Activated CD4-positive, alpha-beta memory T cell treated with anti-CD3 and anti-CD28 coated beads for 36 hours (primary cell): ENCODE measurements at regions not wholly inside any gene's neighbourhood (a gene's known extent, or its start where the extent isn't known, plus 50 kb on each side); places are given as distances from the start of the nearest gene placed in this dataset.
"Not testable (repeated sequence)": the region's sequence is repeated elsewhere in the genome, so short reads cannot be mapped to it uniquely, and the experiment has no call there.

Experiments used
- CTCF ChIA-PET: fragments of 350-600 bp; sonication (Branson Sonifier 250); formaldehyde crosslinking; loops from one replicate; lab custom pipeline; 2021; ENCODE audit warnings: antibody characterized with exemption, inconsistent platforms; lab: Charles Lee
- POLR2A ChIA-PET: fragments of 350-600 bp; sonication (Branson Sonifier 250); formaldehyde crosslinking; loops from one replicate; lab custom pipeline; 2021; ENCODE audit warnings: antibody characterized with exemption; lab: Charles Lee
- DNase-seq: peaks from one replicate; pipeline ENCODE4 v3.0.0-alpha.2; 2020
- H3K27ac Mint-ChIP-seq: one replicate; pipeline ENCODE4 v1.8.0; 2021; ENCODE audit warnings: mixed read lengths
- H3K27me3 Mint-ChIP-seq: one replicate; pipeline ENCODE4 v1.8.0; 2021; ENCODE audit warnings: mixed read lengths
- H3K36me3 Mint-ChIP-seq: one replicate; pipeline ENCODE4 v1.8.0; 2021; ENCODE audit warnings: mixed read lengths
- H3K4me1 Mint-ChIP-seq: one replicate; pipeline ENCODE4 v1.8.0; 2021; ENCODE audit warnings: low read depth, mixed read lengths
- H3K4me3 Mint-ChIP-seq: one replicate; pipeline ENCODE4 v1.8.0; 2021; ENCODE audit warnings: mild to moderate bottlenecking, mixed read lengths
- H3K9me3 Mint-ChIP-seq: one replicate; pipeline ENCODE4 v1.8.0; 2021; ENCODE audit warnings: mixed read lengths
- intact Hi-C: fragments of 100-400 bp; cut with micrococcal nuclease; formaldehyde crosslinking; loops from one replicate; pipeline ENCODE4 v1.15.1; 2023

- DNase-seq, intact Hi-C loops, H3K4me3 Mint-ChIP-seq, H3K27me3 Mint-ChIP-seq, H3K36me3 Mint-ChIP-seq, H3K27ac Mint-ChIP-seq, POLR2A ChIA-PET, H3K4me1 Mint-ChIP-seq: not testable (repeated sequence)
- H3K9me3 Mint-ChIP-seq, result peaks cover 21% of the 10 kb centered on the region
- CTCF ChIA-PET, result interaction anchor here (0.7 kb wide), 1 partner anchor 73 kb away, joined by 4 read pairs; no protein-coding TSS in a partner anchor
These were observed 105.6 kb upstream of the ATL2 start for GRCh38 chr2:38482710-38483109.

- H3K27ac Mint-ChIP-seq, result no peak overlapping the region
- no peak for DNase-seq
- ChIA-PET CTCF (interaction anchor here (1.1 to 1.2 kb wide), 2 partner anchors 11 to 27 kb away, joined by 3 to 5 read pairs; no protein-coding TSS in a partner anchor), POLR2A (no interaction called here)
- no peak overlapping the region for H3K4me3 Mint-ChIP-seq
- H3K36me3 Mint-ChIP-seq, result peaks cover 5% of the 10 kb centered on the region
- H3K9me3 Mint-ChIP-seq, result peaks cover 21% of the 10 kb centered on the region
- intact Hi-C loops, result no loop called here
- peaks cover 4% of the 10 kb centered on the region for H3K27me3 Mint-ChIP-seq
- peaks cover under 1% of the 10 kb centered on the region for H3K4me1 Mint-ChIP-seq
These were observed 103.5 kb upstream of the ATL2 start for GRCh38 chr2:38480617-38481016.

GRCh38 chr2:38477006-38477405, 99.9 kb upstream of the ATL2 start:
- H3K9me3 Mint-ChIP-seq, result peaks cover 21% of the 10 kb centered on the region
- POLR2A ChIA-PET, result no interaction called here
- peaks cover 31% of the 10 kb centered on the region for H3K4me1 Mint-ChIP-seq
- H3K27me3 Mint-ChIP-seq, result peaks cover 9% of the 10 kb centered on the region
- no peak overlapping the region for H3K4me3 Mint-ChIP-seq
- CTCF ChIA-PET, result no interaction called here
- H3K27ac Mint-ChIP-seq, result no peak overlapping the region
- DNase-seq, result no peak
- H3K36me3 Mint-ChIP-seq, result peaks cover 5% of the 10 kb centered on the region
- intact Hi-C loops, result loop anchor here (10.0 kb wide), 1 partner anchor 648 kb away; the partner anchor contains the start of gene SOS1

GRCh38 chr2:38475567-38475881, 98.5 kb upstream of the ATL2 start:
- POLR2A ChIA-PET, result interaction anchor here (2.2 kb wide), 2 partner anchors 13 to 99 kb away, joined by 8 to 14 read pairs; partner anchors contain the start of gene ATL2

GRCh38 chr2:38474715-38475566, 97.9 kb upstream of the ATL2 start:
- Mint-ChIP-seq H3K27ac (no peak overlapping the region), H3K4me1 (peaks cover 31% of the 10 kb centered on the region), H3K4me3 (no peak overlapping the region), H3K27me3 (peaks cover 14% of the 10 kb centered on the region), H3K9me3 (peaks cover 5% of the 10 kb centered on the region), H3K36me3 (peaks cover under 1% of the 10 kb centered on the region)
- intact Hi-C loops, result loop anchor here (1.0 to 10.0 kb wide), 3 partner anchors 13 to 650 kb away; partner anchors contain the start of genes ATL2 and SOS1
- peak; percentile 73 for DNase-seq
- ChIA-PET POLR2A (interaction anchor here (0.9 to 2.2 kb wide), 5 partner anchors 12 to 158 kb away, joined by 3 to 14 read pairs (median 4); partner anchors contain the start of gene ATL2), CTCF (interaction anchor here (1.1 to 2.8 kb wide), 5 partner anchors 9 to 159 kb away, joined by 4 to 15 read pairs (median 10); no protein-coding TSS in a partner anchor)

More at GRCh38 chr2:38475567-38475881, 98.5 kb upstream of the ATL2 start:
- CTCF ChIA-PET, result interaction anchor here (1.1 to 2.8 kb wide), 4 partner anchors 9 to 160 kb away, joined by 4 to 15 read pairs (median 10); no protein-coding TSS in a partner anchor
- H3K27ac Mint-ChIP-seq, result no peak overlapping the region
- DNase-seq, result no peak
- peaks cover 11% of the 10 kb centered on the region for H3K9me3 Mint-ChIP-seq
- H3K4me3 Mint-ChIP-seq, result no peak overlapping the region
- H3K36me3 Mint-ChIP-seq, result peaks cover 1% of the 10 kb centered on the region
- intact Hi-C loops, result loop anchor here (10.0 kb wide), 1 partner anchor 649 kb away; the partner anchor contains the start of gene SOS1
- H3K4me1 Mint-ChIP-seq, result peaks cover 31% of the 10 kb centered on the region
- peaks cover 14% of the 10 kb centered on the region for H3K27me3 Mint-ChIP-seq

GRCh38 chr2:38474021-38474456, 97.0 kb upstream of the ATL2 start:
- DNase-seq, result peak; percentile 26
- H3K27me3 Mint-ChIP-seq, result peaks cover 14% of the 10 kb centered on the region
- H3K27ac Mint-ChIP-seq, result no peak overlapping the region
- ChIA-PET CTCF (interaction anchor here (1.8 to 2.8 kb wide), 3 partner anchors 8 to 158 kb away, joined by 10 to 15 read pairs (median 12); no protein-coding TSS in a partner anchor), POLR2A (interaction anchor here (0.9 to 2.2 kb wide), 5 partner anchors 11 to 157 kb away, joined by 3 to 14 read pairs (median 4); partner anchors contain the start of gene ATL2)
- peaks cover under 1% of the 10 kb centered on the region for H3K9me3 Mint-ChIP-seq
- intact Hi-C loops, result loop anchor here (1.0 to 10.0 kb wide), 3 partner anchors 12 to 651 kb away; partner anchors contain the start of genes ATL2 and SOS1
- H3K4me1 Mint-ChIP-seq, result peaks cover 31% of the 10 kb centered on the region
- no peaks in the 10 kb centered on the region for H3K36me3 Mint-ChIP-seq
- H3K4me3 Mint-ChIP-seq, result no peak overlapping the region

- Mint-ChIP-seq H3K4me1 (peaks cover 31% of the 10 kb centered on the region), H3K27me3 (peaks cover 17% of the 10 kb centered on the region), H3K9me3 (no peaks in the 10 kb centered on the region), H3K36me3 (no peaks in the 10 kb centered on the region), H3K27ac (no peak overlapping the region), H3K4me3 (no peak overlapping the region)
- POLR2A ChIA-PET, result interaction anchor here (1.0 to 2.2 kb wide), 3 partner anchors 11 to 157 kb away, joined by 4 to 14 read pairs (median 8); partner anchors contain the start of gene ATL2
- intact Hi-C loops, result loop anchor here (1.0 to 10.0 kb wide), 3 partner anchors 11 to 651 kb away; partner anchors contain the start of genes ATL2 and SOS1
- CTCF ChIA-PET, result interaction anchor here (1.8 to 2.8 kb wide), 3 partner anchors 7 to 158 kb away, joined by 10 to 15 read pairs (median 12); no protein-coding TSS in a partner anchor
- no peak for DNase-seq
These were observed 96.4 kb upstream of the ATL2 start for GRCh38 chr2:38473333-38474005.

GRCh38 chr2:38470115-38470514, 93.0 kb upstream of the ATL2 start:
- Mint-ChIP-seq H3K27me3 (peaks cover 16% of the 10 kb centered on the region), H3K4me1 (peaks cover 25% of the 10 kb centered on the region), H3K36me3 (no peaks in the 10 kb centered on the region), H3K4me3 (no peak overlapping the region), H3K27ac (no peak overlapping the region), H3K9me3 (no peaks in the 10 kb centered on the region)
- CTCF ChIA-PET, result interaction anchor here (1.3 to 2.2 kb wide), 2 partner anchors 38 to 155 kb away, joined by 4 to 8 read pairs; no protein-coding TSS in a partner anchor
- DNase-seq, result no peak
- intact Hi-C loops, result loop anchor here (10.0 kb wide), 1 partner anchor 655 kb away; the partner anchor contains the start of gene SOS1
- POLR2A ChIA-PET, result no interaction called here

- peaks cover 3% of the 10 kb centered on the region for H3K4me1 Mint-ChIP-seq
- no peaks in the 10 kb centered on the region for H3K36me3 Mint-ChIP-seq
- no peaks in the 10 kb centered on the region for H3K9me3 Mint-ChIP-seq
- POLR2A ChIA-PET, result no interaction called here
- CTCF ChIA-PET, result interaction anchor here (0.6 to 2.2 kb wide), 3 partner anchors 31 to 375 kb away, joined by 4 to 8 read pairs (median 5); no protein-coding TSS in a partner anchor
- peaks cover 16% of the 10 kb centered on the region for H3K27me3 Mint-ChIP-seq
- no peak overlapping the region for H3K27ac Mint-ChIP-seq
- intact Hi-C loops, result no loop called here
- no peak for DNase-seq
- no peak overlapping the region for H3K4me3 Mint-ChIP-seq
These were observed 90.8 kb upstream of the ATL2 start for GRCh38 chr2:38467768-38468455.

- DNase-seq, result no peak
- Mint-ChIP-seq H3K4me3 (no peak overlapping the region), H3K27me3 (peaks cover 11% of the 10 kb centered on the region), H3K4me1 (peaks cover 8% of the 10 kb centered on the region), H3K36me3 (no peaks in the 10 kb centered on the region), H3K27ac (no peak overlapping the region), H3K9me3 (no peaks in the 10 kb centered on the region)
- POLR2A ChIA-PET, result no interaction called here
- CTCF ChIA-PET, result interaction anchor here (0.6 to 2.4 kb wide), 4 partner anchors 8 to 376 kb away, joined by 4 to 15 read pairs (median 8); no protein-coding TSS in a partner anchor
- intact Hi-C loops, result no loop called here
These were observed 90.0 kb upstream of the ATL2 start for GRCh38 chr2:38466876-38467767.
